ENCODE measurements at regions not wholly inside any gene's neighbourhood (a gene's known extent, or its start where the extent isn't known, plus 50 kb on each side); places are given as distances from the start of the nearest gene placed in this dataset.

DNA sequence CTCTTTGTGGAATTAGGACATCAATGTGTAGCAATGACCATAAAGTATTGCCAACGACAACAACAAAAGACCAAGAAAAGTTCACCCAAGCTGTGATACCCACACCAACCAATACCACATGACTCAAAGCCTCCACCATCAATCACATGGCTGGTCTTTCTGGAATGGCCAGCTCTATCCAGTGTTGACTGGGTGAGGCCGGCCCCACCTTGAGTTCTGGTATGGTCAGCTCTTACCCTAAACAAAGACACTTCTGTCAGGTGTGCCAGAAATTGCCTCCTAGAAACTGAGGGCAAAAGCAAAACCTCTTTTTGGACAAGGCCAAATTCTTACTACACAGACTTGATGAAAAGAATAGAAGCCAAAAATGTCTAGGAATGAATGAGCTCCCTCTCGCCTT lies 331.5 kb downstream of the ZNF608 start:
- TF ChIP-seq, protein P1, sequence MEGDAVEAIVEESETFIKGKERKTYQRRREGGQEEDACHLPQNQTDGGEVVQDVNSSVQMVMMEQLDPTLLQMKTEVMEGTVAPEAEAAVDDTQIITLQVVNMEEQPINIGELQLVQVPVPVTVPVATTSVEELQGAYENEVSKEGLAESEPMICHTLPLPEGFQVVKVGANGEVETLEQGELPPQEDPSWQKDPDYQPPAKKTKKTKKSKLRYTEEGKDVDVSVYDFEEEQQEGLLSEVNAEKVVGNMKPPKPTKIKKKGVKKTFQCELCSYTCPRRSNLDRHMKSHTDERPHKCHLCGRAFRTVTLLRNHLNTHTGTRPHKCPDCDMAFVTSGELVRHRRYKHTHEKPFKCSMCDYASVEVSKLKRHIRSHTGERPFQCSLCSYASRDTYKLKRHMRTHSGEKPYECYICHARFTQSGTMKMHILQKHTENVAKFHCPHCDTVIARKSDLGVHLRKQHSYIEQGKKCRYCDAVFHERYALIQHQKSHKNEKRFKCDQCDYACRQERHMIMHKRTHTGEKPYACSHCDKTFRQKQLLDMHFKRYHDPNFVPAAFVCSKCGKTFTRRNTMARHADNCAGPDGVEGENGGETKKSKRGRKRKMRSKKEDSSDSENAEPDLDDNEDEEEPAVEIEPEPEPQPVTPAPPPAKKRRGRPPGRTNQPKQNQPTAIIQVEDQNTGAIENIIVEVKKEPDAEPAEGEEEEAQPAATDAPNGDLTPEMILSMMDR (optimal IDR thresholded peaks at IDR 0.05 in 1 of 3, IDR thresholded peaks at IDR 0.05 in 1 of 3, conservative IDR thresholded peaks at IDR 0.05 in 1 of 3; ENCODE audit: extremely low read depth in 1 of 3, insufficient read depth in 2 of 3, low read length in 3 of 3): no peak
- no peak for TF ChIP-seq EZH2 (IDR thresholded peaks at IDR 0.05; ENCODE audit: low read length)

All from keratinocyte (primary cell).